Pons (tissue), 1 donor: ENCODE measurements at regions not wholly inside any gene's neighbourhood (a gene's known extent, or its start where the extent isn't known, plus 50 kb on each side); places are given as distances from the start of the nearest gene placed in this dataset.
"Not testable (repeated sequence)": the region's sequence is repeated elsewhere in the genome, so short reads cannot be mapped to it uniquely, and the experiment has no call there.

ENCODE experiments used
- DNase-seq: peaks from one replicate; pipeline ENCODE4 v3.0.0-alpha.2; 2016; ENCODE audit warnings: low spot score

DNA sequence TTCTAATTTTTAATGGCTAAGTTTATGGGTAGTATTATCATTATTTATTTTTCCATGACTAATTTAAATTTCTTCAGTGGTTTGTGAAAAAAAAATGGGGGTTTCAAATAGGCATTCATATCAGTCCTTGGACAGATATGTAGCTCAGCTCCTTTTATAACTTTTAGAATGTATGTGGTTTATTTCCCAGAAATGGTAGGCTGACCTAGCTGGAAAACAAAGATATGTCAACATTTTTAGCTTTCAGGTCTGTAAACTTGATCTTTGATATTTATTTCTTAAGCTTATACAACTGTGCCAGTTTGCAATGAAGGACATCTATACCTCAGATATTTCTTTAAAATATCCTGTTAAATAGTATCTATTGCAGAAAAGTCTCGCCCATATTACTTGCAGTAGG is 1815.5 kb downstream of the SLITRK5 start:
- DNase-seq, result no peak

DNA sequence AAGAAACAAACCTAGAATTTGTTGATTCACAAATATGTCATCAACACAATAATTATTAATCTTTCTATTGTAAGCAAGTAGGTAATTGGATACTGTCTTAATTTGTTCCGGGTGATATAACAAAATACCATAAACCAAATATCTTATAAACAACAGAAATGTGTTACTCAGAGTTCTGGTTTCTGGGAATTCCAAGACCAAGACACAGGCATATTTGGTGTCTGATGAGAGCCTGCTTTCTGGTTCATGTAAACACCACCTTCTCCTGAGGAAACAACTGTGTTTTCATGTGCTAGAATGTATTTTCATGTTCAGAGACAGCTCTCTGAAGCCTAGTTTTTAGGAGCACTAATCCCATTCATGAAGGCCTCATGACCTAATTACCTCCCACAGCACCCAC is 1819.5 kb downstream of the SLITRK5 start:
- no peak for DNase-seq

DNA sequence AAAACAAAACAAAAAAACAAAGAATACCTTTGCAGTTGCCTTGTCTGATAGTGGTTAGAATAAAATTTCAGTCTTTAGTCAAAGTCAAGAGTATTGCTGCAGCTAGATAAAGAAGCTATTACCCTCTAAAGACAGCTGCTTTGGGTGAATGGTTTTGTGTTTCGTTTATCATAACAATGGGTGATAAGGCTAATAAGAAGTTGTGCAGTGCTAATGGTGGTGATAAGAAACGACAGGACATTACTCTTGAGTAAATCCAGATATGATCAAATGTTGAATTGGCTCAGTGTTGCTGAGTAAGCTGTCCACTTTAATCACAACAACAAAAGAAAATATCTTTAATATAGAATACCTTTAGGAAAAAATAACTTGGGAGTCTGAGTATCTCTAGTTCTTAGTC is 1825.3 kb downstream of the SLITRK5 start:
- DNase-seq, result no peak

DNA sequence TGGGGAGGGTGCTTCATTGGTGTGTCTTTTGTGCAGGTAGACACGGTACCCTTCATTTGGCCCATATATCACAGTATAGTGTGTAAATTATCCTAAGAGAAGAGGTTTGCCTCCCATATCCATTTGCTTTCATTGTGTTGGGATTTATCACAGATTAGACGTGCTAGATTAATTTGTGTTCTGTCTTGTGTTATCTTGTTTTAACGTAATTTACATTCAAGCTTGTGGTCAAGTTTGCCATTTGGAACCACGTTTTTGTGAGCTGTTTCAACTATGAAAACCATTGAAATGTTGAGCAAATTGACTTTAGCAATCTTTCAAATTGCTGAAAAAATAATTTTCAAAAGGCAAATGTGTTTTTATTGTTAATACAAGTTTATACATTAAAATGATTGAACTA is 1826.5 kb downstream of the SLITRK5 start:
- DNase-seq, result no peak

DNA sequence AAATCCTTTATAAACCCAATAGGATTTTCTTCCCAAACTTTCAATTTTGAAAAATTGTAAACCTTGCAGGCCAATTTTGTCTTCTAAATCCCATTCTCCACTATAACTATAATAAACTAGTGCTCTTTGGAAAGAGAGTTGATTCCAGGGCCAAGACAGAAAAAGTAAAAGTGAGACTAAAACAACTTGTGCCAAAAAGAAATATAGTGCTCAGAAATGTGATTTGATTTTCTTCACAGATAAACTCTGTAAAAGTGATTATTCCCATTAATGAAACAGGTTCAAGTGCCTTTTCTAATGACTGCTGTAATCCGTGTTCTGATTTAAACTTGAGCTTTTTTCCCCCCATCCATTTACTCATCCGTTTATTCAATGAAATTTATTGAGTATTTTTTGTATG is 1831.1 kb downstream of the SLITRK5 start:
- DNase-seq, result no peak

DNA sequence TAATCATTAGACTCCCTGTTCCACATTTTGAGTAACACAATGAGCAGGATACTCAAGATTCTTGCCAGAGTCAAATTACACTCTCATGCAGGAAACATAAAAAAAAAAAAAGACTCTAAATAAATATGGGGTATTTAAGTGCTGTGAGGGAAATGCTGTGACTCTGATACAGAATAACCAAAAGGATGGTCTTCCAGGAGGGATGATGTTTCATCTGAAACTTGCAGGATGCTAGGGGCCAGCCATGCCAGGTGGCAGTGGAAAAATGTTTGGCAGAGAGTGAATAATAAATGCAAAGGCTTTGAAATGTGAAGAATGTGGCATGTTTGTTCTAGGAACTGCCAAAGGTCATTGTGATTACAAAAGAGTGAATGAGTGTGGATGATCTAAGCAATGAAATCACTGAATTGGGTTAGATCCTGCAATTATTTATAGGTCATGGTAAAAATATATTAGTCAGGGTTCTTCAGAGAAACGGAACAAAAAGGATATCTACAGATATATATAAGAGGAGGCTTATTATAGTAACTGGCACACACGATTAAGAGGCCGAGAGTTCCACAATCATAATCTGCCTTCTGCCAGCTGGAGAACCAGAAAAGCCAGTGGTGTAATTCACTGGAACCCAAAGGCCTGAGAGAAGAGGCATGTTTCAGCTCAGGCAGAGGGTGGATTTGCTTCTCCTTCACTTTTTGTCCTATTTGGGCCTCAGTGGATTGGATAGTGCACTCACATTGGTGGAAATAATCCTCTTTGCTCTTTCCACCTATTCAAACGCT is 1832.8 kb upstream of the MIR17HG start:
- no peak for DNase-seq

DNA sequence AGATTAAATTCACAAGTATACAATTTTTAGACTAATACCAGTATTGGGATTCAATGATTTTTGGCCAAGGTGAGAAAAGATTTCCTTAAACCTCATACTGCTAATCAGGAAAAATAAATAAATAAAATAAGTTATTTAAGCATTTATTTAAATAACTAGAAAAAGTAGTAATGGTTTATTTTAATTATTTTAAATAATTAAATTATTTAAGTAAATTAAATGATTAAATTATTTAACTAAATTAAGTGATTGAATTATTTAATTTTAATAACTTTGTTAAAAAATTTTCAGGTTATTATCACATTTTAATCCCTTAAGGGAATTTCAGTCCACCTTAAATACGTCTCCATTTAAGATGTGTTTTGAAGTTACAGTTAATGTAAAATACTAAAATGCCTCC is 1831.5 kb upstream of the MIR17HG start:
- DNase-seq, result no peak

DNA sequence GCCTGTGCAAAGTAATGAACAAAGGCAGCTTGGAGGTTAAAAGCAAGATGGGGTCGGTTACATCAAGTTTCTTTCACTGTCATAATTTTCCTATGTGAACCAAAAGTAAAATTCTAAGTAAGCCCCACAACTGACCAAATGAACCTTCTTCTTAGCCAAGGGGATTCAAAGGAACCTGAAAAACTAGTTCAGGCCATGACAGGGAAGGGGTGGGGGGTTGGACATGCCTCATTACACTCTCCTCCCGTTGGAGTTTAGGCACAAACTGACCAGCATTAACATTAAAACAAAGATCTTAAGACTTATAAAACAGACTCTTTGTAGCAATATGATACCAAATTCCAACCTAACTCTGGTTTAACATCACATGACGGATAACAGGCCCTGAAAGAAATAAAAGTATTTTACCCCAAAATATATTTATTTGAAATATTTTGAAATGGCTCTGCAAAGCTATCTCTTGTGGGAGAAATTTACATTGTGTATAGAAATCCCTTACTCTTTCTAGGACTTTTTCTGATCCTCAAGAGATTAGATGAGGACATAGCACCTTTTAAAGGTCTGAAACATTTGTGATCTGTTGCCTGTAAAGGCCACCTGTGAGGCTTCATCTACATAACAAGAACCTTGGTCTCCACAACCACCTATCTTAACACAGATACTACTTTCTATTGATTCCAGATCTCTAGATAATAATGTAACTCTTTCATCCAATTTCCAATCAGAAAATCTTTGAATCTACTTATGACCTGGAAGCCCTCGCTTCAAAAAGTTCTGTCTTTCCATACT is 1829.0 kb upstream of the MIR17HG start:
- no peak for DNase-seq

DNA sequence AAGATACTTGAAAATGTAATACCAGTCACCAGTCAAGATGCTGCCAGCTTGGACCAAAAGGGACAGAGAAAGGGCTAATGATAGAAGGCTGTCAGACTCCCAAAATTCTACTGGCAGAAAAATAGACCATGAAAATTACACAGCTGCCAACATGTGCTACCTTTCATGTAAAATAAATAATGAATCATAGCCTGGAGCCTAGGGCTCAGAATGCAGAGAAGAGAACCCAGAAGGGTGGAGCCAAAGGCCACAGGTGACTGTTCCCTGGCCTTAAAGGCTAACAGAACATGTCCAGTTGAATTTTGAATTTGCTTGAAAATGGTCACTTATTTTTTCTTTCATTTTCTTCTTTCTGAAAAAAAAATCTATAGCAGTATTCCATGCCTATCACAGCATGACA is 1827.0 kb upstream of the MIR17HG start:
- no peak for DNase-seq

DNA sequence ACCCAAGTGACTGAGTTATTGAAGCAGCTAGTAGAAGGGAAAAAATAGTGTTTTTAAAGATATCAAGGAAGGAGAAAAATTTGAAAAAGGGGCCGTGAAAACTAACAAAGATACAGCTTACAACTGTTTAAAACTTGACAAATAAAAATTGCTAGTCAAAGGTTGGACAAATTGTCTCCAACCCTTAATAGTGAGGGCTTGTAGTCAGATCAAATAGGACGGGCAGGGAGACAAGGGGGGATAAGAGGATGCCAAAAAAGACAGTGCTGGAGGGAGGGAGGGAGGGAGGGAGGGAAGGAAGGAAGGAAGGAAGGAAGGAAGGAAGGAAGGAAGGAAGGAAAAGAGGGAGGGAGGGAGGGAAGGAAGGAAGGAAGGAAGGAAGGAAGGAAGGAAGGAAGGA is 1825.8 kb upstream of the MIR17HG start:
- DNase-seq, result not testable (repeated sequence)

DNA sequence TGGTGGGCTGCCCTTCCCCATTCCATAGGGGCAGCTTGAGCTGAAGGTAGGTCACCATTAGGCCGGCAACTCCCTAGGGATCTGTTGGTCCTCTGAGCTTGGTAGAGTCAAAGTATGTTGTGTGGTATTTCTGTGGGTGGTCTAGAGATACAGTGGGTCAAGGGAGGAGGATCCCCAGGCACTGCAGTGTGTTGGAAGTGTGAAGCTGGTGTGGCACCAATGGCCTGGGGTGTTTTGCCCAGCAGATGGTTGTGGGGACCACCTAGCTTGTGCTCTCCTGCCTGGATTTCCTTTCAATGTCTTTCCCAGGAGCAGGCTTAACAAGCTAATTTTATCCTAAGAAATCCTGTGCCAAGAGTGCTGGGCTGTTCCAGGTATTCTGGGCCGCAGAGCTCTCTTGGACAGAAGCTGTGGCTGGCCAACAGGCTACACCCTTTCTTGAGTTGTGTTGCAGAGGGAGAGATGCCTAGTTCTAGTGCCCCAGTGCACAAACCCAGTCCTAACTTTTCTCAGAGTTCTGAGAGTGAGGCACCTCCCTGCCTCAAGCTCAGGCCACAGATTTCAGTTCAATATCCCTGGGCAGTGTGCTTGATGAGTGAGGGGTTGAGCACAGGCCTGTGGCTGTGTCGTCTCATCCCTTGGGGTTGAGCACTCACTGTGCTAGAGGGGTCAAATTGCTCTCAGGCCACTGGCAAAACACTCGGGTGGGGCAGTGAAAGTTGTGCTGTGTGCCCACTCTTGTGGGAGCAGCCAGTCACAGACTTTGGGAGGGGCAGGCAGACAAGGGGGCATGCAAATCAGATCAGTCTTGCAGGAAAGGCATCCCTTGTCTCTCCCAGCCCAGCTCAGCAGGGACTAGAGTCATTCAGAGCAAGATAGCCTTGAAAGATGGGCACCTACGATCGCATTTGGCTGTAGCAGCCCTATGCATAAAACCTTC is 1806.1 kb upstream of the MIR17HG start:
- no peak for DNase-seq

DNA sequence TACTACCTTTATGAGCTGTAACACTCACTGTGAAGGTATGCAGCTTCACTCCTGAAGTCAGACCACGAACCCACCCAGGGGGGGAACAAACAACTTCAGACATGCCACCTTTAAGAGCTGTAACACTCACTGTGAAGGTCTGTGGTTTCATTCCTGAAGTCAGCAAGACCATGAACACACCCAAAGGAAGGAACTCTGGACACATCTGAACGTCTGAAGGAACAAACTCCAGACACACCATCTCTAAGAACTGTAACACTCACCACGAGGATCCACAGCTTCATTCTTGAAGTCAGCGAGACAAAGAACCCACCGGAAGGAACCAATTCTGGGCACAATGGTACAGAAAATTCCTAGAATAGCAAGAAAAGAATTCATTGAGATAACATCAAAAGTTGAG is 1796.5 kb upstream of the MIR17HG start:
- DNase-seq, result no peak

DNA sequence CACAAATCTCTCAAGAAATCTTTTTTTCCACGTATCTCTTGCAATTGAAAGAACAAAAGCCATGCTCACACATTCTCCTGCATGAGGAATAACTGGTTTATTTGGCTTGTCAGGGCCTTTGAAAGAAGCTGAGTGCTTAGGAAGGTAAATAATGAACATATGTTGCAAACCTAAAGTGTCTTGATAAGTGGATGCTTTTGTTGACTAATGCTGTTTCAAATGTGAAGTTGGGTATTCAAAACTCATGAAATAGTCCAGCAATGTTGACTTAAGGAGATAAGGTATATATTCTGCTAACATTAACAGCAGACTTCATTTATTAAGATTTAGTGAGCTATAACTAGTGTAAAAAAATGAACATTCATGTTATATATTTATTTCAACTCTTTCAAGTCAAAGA is 1792.7 kb upstream of the MIR17HG start:
- DNase-seq, result no peak

DNA sequence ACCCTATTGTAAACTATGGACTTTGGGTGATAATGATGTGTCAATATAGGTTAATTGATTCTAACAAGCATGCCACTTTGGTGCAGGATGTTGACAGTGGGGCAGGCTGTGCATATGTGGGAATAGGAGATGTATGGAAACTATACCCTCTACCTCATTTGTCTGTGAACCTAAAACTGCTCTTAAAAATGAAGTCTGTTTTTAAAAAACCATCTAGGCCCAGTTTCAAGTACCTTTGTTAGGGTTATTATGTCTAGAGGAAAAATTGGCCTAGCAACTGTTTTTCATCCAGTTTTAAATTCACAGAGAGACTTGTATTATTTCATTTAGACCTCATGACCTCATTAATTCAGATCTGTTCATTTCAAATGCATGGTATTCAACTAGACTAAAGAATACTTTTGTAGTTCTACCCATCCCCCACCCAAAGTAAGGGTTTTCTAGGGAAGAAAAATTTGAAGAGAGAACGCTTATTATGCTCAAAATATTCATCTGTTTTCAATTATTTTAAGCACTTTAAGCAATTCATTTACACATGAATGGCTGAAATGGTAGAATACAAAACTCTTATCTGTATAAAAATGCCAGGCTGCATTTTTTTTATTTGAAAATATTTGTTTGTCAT is 1781.9 kb upstream of the MIR17HG start:
- peak; percentile 20 for DNase-seq

DNA sequence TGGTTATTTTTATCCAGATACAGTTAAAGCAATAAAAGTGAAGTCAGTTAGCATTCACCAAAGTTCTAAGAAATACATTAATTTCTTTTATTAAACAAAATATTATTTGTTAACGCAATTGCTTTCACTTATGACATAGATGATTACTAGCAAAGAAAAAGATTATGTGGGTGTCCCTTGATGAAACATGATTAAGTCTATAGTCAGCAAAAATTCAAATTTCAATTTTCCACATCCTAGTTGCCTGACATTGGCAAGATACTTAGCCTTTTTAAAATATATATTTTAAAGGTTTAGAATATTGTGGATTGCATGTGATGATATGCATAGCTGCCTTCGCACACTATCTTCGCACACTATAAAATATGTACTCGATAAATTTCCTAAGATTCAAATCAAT is 1780.5 kb upstream of the MIR17HG start:
- no peak for DNase-seq

DNA sequence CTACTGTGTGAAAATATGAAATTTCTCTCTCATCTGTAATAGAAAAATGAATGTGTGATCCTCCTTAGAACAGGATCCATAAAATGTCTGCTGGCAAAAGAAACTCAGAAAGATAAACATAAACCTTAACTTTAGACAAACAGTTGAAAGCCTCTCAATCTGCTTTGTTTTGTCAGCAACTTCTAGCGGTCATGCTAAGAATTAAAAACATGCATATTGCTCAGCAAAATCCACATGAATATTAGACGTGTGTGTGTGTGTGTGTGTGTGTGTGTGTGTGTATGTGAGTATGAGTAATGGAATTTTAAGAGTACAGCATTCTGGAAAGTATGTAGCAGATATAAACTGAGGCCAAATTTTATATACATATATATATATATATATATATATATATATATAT is 1779.2 kb upstream of the MIR17HG start:
- DNase-seq, result no peak

DNA sequence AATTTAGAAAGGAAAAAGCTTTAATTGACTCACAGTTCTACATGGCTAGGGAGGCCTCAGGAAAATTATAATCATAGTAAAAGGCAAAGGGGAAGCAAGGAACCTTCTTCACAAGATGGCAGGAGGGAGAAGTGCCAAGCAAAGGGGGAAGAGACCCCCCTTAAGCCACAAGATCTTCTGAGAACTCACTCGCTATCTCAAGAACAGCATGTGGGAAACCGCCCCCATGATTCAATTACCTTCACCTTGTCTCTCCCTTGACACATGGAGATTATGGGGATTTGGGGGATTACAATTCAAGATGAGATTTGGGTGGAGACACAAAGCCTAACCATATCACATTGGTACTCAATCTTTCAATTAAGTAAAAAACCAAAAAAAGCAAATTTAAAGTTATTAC is 1778.7 kb upstream of the MIR17HG start:
- no peak for DNase-seq

DNA sequence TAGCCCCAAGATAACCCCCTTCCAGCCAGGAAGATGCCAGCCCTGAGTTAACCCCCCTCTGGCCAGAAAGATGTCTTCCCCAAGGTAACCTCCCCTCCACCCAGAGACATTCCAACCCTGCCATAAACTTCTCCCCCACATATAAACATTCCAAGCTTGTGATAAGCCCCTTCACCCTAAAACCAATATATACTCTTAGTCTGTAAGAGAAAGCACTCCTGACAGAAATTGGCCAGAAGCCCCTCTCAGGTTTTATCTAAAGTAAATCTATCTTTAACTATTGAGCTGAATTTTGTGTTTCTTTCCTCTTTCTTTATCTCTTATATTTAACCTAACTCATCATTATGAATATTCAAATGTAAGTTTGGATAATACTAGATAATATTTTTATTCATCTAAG is 1775.8 kb upstream of the MIR17HG start:
- no peak for DNase-seq

DNA sequence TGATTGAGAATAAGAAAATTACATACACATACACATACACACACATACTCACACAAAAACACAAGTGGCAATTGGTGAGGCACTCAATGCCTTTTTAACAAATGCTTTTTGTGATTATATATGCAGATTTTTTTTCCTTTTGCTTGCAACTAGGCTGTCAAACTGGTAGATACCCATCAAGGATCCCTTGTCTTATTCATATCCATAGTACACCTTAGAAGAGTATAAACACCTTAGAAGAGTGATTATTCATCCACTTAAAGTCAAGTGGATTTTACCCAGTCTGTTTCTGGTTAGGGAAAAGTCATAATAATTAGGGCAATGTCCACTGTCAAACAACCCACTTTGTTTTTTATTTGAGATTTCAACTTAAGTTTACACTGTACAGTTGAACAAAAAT is 1773.4 kb upstream of the MIR17HG start:
- no peak for DNase-seq

DNA sequence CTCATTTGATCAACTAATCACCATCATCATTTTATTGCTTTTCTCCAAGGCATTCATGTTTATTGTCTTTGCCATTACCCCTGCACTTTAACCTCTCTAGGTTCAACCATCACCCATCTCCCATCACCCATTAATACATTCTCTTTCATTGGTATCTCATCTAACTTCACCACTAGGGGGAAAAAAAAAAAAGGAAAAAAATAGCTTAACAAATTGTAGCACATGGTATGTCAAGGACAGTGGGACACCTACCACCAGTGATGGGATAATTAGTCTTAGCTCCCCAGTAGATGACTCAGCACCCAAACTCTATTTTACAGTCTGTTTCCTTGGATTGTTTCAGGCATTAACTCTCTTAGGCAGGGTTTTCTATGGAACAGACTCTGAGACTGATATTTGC is 1770.2 kb upstream of the MIR17HG start:
- no peak for DNase-seq

DNA sequence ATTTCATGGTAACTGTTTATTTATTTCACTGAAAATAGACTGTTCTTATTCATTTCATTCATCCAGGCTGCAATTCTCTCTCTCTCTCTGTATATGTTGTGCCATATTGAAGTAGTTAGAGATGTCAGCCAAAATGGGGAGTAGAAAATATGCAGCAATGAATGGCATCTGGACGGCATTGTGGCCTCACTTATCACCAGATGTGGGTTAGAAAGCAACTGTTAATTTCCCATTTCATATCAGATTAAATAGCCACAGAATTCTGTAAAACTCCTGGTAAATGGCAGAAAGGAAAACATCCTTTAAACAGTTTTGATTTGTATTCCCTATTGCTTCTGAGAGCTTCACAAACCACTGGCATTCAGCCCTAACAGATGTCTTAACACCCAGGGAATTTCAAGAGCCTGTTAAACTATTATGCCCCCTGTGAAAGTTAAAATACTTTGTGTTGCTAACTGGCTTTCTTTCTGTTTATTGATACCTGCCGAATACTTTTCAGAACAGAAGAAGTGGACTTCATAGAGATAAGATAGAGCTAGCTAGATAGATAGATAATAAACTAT is 1763.3 kb upstream of the MIR17HG start:
- DNase-seq, result no peak

DNA sequence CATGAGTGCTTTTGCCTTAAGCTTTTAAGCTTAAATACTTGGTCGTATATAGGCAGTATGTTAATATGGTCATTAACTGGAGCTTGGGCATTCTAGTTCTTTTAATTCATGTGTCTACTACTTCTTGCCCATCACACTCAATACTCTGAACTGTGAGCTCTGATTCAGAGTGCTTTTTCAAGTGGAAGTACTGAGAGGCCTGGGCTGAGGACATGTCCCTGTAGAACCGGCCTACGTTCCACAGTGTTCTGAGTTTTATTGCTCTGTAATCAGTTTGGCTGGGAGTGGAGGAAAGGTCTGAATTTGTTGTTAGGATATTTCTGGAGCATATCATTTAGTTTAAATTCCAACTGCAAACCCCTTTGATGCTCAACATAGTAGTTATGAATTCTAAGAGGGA is 1744.8 kb upstream of the MIR17HG start:
- no peak for DNase-seq
